ENCODE measurements at regions not wholly inside any gene's neighbourhood (a gene's known extent, or its start where the extent isn't known, plus 50 kb on each side); places are given as distances from the start of the nearest gene placed in this dataset.

DNA sequence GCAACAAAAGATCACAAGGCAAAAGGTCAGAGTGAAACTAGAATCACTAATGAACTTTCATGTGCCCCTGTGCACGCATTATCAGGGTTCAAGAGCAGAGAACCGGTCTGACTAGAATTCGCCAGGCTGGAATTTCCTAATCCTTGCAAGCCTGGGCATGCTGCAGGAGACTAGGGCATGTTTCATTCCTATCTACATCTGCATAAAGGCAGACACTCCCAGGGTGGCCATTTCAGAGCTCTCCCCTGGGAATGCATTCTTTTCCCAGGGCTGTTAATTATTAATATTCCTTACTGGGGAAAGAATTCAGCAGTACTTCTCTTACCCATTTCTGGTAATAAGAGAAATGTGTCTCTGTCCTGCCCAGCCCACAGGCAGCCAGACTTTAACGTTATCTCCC lies 90.5 kb downstream of the CDC14C start:
- Histone ChIP-seq H3K9me3 (ENCODE audit: insufficient read depth, low read depth, low read length) (no peaks in the 10 kb centered on the region), H3K4me2 (ENCODE audit: low read depth, low read length, poor library complexity, severe bottlenecking) (no peak overlapping the region)

DNA sequence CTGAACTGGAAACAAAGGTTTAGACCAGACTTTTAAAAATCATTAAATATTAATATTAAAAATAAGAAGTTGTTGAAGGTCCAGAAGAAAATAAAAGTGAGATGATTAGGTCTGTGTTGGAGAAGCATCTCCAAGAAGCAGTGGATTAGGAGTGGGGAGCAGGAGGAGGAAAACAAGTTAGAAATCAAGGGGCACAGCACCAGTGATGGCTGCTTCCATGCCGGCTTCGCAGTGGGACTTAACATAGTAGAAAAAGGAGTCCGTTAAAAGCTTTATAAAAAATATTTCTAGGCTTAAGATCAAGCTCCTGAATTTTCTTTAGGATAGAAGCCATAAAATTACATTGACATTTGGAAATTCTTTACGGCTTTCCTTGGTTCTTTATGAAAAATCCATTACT lies 95.8 kb downstream of the CDC14C start:
- Histone ChIP-seq H3K9ac (ENCODE audit: low read depth, low read length, poor library complexity, severe bottlenecking) (no peak overlapping the region), H3K9me3 (ENCODE audit: insufficient read depth, low read depth, low read length) (no peaks in the 10 kb centered on the region), H3K27me3 (ENCODE audit: insufficient read depth, low read length, poor library complexity, severe bottlenecking) (no peaks in the 10 kb centered on the region)

More for the DNA sequence above, 90.5 kb downstream of the CDC14C start:
- Histone ChIP-seq H4K20me1 (ENCODE audit: insufficient read depth, low read length, poor library complexity, severe bottlenecking) (no peaks in the 10 kb centered on the region), H2AFZ (ENCODE audit: low read length) (no peak overlapping the region), H3K36me3 (ENCODE audit: insufficient read depth, low read length) (no peaks in the 10 kb centered on the region), H3K27me3 (ENCODE audit: insufficient read depth, low read length, poor library complexity, severe bottlenecking) (no peaks in the 10 kb centered on the region), H3F3A (ENCODE audit: low read depth) (no peaks in the 10 kb centered on the region), H3K4me3 (ENCODE audit: low read length, poor library complexity, severe bottlenecking) (no peak overlapping the region), H3K9me2 (replicated peaks; ENCODE audit: low read depth, low read length) (no peaks in the 10 kb centered on the region), H3K79me2 (ENCODE audit: insufficient read depth, low read length) (no peaks in the 10 kb centered on the region), H3K4me1 (ENCODE audit: insufficient read depth, low read length, poor library complexity, severe bottlenecking) (no peaks in the 10 kb centered on the region), H3K9ac (ENCODE audit: low read depth, low read length, poor library complexity, severe bottlenecking) (no peak overlapping the region)
- no peak for TF ChIP-seq EZH2phosphoT487 (IDR thresholded peaks at IDR 0.05; ENCODE audit: borderline replicate concordance)
- TF ChIP-seq, protein P1, sequence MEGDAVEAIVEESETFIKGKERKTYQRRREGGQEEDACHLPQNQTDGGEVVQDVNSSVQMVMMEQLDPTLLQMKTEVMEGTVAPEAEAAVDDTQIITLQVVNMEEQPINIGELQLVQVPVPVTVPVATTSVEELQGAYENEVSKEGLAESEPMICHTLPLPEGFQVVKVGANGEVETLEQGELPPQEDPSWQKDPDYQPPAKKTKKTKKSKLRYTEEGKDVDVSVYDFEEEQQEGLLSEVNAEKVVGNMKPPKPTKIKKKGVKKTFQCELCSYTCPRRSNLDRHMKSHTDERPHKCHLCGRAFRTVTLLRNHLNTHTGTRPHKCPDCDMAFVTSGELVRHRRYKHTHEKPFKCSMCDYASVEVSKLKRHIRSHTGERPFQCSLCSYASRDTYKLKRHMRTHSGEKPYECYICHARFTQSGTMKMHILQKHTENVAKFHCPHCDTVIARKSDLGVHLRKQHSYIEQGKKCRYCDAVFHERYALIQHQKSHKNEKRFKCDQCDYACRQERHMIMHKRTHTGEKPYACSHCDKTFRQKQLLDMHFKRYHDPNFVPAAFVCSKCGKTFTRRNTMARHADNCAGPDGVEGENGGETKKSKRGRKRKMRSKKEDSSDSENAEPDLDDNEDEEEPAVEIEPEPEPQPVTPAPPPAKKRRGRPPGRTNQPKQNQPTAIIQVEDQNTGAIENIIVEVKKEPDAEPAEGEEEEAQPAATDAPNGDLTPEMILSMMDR (conservative IDR thresholded peaks at IDR 0.05; ENCODE audit: low read length), result no peak

DNA sequence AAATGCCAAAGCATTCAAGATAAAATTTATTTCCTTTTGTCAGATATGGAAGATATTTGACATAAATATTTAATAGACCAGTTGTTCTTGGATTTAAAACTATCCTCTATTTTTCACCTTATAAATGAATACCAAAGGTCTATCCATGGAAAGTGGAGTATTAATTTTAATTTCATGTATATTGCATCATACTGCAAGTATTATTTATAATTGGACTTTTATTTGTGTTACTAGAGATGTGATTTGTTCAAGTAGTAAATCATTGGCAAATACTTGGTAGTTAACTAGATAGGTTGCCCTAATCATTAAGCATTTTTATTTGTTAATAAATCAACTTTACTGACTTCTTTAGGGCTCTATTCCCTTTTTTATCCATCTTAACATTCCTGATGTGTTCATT lies 98.1 kb downstream of the CDC14C start:
- Histone ChIP-seq H3K9me2 (replicated peaks; ENCODE audit: low read depth, low read length) (no peaks in the 10 kb centered on the region), H3F3A (ENCODE audit: low read depth) (no peaks in the 10 kb centered on the region), H3K4me1 (ENCODE audit: insufficient read depth, low read length, poor library complexity, severe bottlenecking) (no peaks in the 10 kb centered on the region), H3K79me2 (ENCODE audit: insufficient read depth, low read length) (no peaks in the 10 kb centered on the region), H3K36me3 (ENCODE audit: insufficient read depth, low read length) (no peaks in the 10 kb centered on the region), H3K4me2 (ENCODE audit: low read depth, low read length, poor library complexity, severe bottlenecking) (no peak overlapping the region), H2AFZ (ENCODE audit: low read length) (no peak overlapping the region), H3K27me3 (ENCODE audit: insufficient read depth, low read length, poor library complexity, severe bottlenecking) (no peaks in the 10 kb centered on the region), H3K9me3 (ENCODE audit: insufficient read depth, low read depth, low read length) (no peaks in the 10 kb centered on the region), H3K9ac (ENCODE audit: low read depth, low read length, poor library complexity, severe bottlenecking) (no peak overlapping the region), H4K20me1 (ENCODE audit: insufficient read depth, low read length, poor library complexity, severe bottlenecking) (no peaks in the 10 kb centered on the region), H3K4me3 (ENCODE audit: low read length, poor library complexity, severe bottlenecking) (no peak overlapping the region)
- TF ChIP-seq EZH2phosphoT487 (IDR thresholded peaks at IDR 0.05; ENCODE audit: borderline replicate concordance), result no peak
- TF ChIP-seq, protein P1 (conservative IDR thresholded peaks at IDR 0.05; ENCODE audit: low read length), result no peak

More for the DNA sequence above, 95.8 kb downstream of the CDC14C start:
- Histone ChIP-seq H3K79me2 (ENCODE audit: insufficient read depth, low read length) (no peaks in the 10 kb centered on the region), H4K20me1 (ENCODE audit: insufficient read depth, low read length, poor library complexity, severe bottlenecking) (no peaks in the 10 kb centered on the region), H3K4me3 (ENCODE audit: low read length, poor library complexity, severe bottlenecking) (no peak overlapping the region), H3K4me1 (ENCODE audit: insufficient read depth, low read length, poor library complexity, severe bottlenecking) (no peaks in the 10 kb centered on the region), H3K9me2 (replicated peaks; ENCODE audit: low read depth, low read length) (no peaks in the 10 kb centered on the region), H2AFZ (ENCODE audit: low read length) (no peak overlapping the region), H3K36me3 (ENCODE audit: insufficient read depth, low read length) (no peaks in the 10 kb centered on the region), H3F3A (ENCODE audit: low read depth) (no peaks in the 10 kb centered on the region), H3K4me2 (ENCODE audit: low read depth, low read length, poor library complexity, severe bottlenecking) (no peak overlapping the region)
- no peak for TF ChIP-seq EZH2phosphoT487 (IDR thresholded peaks at IDR 0.05; ENCODE audit: borderline replicate concordance)
- TF ChIP-seq, protein P1 (conservative IDR thresholded peaks at IDR 0.05; ENCODE audit: low read length), result no peak

Data from Loucy (cell line).